GM21528 (cell line): ENCODE measurements at regions not wholly inside any gene's neighbourhood (a gene's known extent, or its start where the extent isn't known, plus 50 kb on each side); places are given as distances from the start of the nearest gene placed in this dataset.
"Not testable (repeated sequence)": the region's sequence is repeated elsewhere in the genome, so short reads cannot be mapped to it uniquely, and the experiment has no call there.

Experiments used
- ATAC-seq: cut with Tn5 transposase; IDR thresholded peaks from one replicate; pipeline ENCODE4 v1.9.1; 2021; ENCODE audit warnings: mild to moderate bottlenecking, moderate library complexity; ENCODE audit not compliant: unreplicated experiment, low FRiP score

- no peak for ATAC-seq
Measured at GRCh38 chr4:18664171-18664570, 642.6 kb upstream of the LCORL start.

DNA sequence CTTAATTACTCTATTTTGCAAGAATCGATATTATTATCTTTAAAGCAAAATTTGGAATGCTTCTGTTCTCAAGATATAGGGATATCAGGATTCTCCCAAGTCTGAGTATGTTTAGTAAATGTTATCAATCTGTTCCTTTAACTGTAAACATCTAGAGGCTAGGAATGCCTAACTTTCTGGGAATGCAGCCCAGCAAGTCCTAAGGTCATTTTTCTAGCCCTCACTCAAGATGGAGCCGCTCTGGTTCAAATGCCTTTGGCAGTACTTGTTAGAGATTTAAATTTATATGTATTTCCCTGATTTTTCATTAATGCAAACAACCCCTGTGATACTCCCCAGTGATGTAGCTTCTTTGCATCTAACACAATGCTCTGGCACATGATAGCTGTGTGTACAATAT is 623.8 kb upstream of the LCORL start:
- no peak for ATAC-seq

DNA sequence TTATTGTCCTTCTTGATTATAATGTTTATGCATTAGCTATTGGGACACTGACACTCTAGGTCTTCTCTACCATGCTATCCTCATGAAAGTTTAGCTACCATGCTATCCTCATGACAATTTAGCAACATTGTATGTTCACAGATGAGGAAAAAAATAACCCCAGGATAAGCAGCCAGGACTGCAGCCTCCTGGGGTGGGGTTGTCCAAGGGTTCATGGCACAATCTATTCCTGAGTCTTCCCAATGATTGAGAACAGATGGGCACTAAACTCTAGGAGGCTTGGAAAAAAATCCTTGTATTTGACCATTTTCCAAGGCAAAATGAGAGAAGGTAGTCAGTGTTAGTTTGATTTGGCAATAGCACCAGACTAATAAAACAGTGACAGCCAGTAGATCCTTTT is 619.8 kb upstream of the LCORL start:
- ATAC-seq, result no peak

DNA sequence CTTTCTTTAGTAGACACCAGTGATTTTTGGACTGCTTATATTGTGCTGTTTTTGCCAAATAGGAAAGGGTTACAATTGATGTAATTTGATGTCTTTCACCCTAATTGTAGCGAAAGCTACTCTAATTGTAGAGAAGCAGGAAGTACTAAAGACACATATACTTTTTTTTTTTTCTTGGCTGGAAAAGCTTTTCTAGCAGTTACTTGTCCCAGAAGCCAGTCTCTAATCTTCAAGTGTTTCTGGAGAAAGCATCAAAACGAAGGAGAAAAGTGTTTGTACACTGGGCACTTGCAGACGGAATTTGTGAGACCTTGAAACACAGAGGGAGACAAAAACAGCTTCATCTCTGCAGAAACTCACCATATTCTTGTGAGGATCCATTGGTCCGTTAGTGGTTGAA is 616.5 kb upstream of the LCORL start:
- no peak for ATAC-seq

DNA sequence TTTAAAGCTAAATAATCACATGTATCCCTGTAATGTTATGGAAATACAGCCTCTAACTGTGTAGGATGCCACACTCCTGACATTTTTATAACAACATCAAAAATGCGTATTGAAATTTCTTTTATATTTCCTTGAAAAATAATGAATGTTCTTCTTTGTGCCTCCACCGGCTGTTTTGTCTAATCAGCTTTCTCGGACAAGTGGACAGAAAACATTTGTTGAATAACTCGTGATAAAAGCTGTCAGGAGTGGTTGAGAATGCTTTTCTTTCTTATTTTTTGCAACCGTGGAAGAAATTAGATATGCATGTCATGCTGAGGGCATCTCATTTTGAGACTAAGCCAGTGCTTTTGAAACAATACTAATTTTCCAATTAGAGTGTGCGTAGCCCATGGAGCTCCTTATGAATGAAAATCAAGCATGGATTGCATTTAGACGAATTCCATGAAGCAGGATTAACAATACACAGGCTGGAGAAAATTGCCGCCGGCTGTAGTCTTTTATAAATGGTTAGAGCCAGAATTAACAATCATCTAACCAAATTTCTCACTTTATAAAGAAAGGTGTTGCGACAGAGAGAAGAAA is 614.5 kb upstream of the LCORL start:
- no peak for ATAC-seq

DNA sequence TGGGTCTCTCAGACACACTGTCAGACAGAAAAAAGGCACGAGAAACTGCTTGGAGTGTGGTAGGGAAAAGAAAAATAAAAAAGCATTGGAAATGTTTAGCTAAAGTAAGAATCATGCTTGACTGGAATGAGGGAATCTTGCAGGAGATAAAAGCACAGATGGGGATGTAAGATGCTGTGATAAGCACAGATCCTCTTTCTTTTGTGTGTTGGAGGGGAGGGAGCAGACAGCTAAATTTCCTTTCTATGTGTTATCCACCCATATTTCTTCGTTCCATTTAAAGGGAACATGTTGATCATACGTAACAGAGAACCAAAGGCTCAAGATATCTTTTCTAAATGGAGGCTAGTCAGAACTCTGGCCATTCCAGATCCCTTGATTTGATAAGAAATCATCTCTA is 614.0 kb upstream of the LCORL start:
- ATAC-seq, result no peak

DNA sequence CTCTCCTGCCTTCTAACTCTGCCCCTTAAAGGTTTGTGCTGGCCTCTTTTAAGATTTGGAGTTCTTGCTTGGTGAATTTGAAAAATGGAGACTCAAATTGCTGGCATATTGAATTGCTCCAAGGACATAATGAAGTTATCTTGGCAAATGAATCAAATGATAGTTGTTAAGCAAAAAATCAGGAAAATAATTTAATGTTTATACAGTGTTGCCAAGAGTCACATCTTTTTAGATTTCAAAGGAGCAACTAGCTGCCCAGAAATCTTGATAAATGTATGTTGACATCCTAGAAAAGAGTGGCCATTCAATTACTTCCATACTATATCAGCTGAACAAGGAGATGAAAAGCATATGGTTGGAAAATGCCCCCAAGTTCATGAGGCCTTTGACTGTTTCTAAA is 610.0 kb upstream of the LCORL start:
- ATAC-seq, result no peak

GRCh38 chr4:18630218-18631110 is 608.9 kb upstream of the LCORL start:
- ATAC-seq, result no peak

DNA sequence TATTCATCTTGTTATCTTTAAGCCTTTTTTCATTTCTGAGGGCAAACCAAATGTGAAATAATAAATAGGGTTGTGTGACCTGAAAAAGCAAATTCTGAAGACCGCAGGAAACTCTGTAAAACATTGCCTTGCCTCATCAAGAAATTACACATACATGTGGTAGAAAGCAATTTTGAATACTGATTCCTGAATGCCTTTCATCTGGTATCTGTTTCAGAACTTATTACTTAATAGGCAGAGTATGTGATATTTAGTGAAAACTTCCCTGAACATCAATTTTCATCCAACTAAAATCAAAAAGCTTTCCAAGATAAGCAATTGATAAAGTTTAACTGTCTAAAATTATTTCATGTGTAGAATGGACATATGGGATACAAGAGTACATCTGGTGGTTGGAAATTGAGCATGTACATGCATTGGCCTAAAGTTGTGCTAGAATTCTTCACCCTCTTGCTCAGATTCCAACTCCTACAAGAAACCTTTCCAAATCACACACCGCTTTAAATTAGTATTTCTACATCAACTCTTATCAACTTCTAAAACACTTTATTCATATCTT is 606.0 kb upstream of the LCORL start:
- ATAC-seq, result no peak

GRCh38 chr4:18626996-18627395 is 605.4 kb upstream of the LCORL start:
- ATAC-seq, result no peak

GRCh38 chr4:18626366-18626765 is 604.8 kb upstream of the LCORL start:
- no peak for ATAC-seq

DNA sequence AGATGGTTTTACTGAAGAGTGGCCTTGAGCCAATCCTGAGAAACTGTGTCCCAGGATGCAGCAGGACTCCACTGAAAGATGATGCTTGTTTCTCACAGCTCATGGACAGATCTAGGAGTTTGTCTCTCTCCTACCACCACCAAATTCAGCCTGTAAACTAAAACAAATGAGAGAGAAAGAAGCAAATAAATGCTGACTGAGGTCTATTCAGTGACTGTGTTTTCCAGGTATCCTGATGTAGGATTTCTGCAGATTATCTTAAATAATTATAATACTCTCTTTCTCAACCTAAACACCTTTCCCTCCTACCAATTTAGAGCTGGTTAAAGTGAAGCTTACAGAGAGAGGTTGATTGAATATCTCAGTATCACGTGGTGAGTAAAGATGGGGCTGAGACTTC is 599.6 kb upstream of the LCORL start:
- no peak for ATAC-seq

GRCh38 chr4:18616720-18617119 is 595.2 kb upstream of the LCORL start:
- no peak for ATAC-seq

DNA sequence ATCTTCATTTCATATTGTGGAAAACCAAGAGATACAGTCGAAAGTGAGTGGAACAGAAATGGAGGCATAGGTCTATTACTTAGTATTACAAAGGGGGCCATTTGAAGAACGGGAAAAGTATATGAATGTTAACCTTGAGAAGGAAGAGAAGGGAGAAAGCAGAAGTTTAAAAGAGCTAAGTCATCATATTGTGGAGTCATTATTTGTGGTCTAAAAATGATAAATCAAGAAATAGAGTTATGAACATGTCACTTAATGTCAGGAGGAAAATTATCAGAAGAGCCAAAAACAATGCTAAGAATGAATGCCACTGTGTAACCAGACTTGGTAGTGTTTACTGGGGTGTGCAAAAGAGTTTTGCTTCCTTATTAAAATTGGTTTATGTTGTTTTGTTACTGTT is 589.5 kb upstream of the LCORL start:
- ATAC-seq, result no peak

DNA sequence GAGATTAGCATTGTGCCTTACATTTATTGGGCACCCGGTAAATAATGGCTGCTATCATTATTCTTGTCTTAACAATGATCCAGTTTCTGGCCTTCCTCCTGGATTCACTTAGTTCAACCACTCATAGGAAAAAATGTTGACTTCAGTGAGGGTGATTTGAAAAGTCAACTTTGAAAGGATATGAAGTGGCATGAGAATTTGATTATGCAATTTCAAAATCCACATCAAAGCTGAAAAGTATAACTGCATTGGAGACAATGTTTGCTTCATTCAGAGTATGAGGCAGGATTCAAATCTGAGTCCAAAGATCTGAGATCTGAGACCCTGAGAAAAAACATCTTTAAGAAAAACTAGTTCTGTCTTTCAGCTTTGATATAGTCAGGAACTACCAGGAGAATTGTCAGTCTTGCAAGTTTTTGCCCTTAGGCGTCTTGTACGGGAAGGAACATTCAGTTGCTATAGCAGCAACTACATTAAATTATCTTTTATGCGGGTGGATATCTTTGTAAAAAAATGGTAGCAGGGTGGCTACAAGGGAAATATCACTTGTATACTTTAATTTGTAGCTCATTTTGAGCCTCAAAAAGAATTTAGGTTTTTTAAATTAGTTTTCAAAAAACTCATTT is 587.5 kb upstream of the LCORL start:
- ATAC-seq, result no peak

DNA sequence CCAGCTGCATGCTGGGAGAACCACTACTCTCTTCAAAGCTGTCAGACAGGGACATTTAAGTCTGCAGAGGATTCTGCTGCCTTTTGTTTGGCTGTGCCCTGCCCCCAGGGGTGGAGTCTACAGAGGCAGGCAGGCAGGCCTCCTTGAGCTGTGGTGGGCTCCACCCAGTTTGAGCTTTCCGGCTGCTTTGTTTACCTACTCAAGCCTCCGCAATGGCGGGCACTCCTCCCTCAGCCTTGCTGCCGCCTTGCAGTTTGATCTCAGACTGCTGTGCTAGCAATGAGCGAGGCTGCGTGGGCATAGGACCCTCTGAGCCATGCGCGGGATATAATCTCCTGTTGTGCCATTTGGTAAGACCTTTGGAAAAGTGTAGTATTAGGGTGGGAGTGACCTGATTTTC is 581.1 kb upstream of the LCORL start:
- not testable (repeated sequence) for ATAC-seq

- peak; percentile 83 for ATAC-seq
Measured at GRCh38 chr4:18593297-18594002, 571.9 kb upstream of the LCORL start.

GRCh38 chr4:18582841-18583240 is 561.3 kb upstream of the LCORL start:
- no peak for ATAC-seq

DNA sequence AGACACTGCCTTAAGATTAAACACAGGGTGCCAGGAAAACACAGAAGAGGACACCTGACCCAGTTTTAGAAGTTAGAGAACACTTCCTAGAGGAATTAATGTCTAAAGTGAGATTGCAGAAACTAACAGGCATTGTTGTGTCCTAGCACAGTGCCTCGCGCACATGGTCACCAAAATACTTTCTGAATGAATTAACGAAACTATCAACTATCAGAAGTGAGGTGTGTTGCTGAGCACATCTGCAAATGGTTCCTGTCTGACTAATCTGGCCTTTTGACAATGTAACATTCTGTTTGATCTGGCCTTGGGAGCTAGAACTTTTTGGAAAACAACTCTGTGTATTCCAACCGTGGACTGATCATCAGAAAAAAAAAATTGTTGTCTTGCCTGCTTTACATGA is 556.8 kb upstream of the LCORL start:
- ATAC-seq, result no peak

DNA sequence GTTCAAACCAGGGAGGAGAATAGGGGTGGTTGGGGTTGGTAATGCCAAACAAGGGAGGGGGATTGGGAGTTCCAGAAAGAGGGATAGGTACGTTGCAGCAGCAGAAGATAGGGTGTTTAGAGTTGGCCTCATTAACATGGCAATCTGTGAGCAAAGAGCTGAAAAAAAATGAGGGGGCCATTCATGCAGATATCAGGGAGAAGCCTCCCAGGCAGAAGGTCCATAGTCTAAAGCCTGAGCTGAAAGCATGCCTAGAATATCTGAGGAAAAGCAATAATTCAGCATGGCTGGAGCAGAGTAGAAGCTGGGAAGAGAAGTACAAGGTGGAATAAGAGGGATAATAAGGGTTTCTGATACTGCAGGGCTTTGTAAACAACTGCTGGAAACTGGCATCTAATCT is 550.9 kb upstream of the LCORL start:
- ATAC-seq, result no peak

- no peak for ATAC-seq
Measured at GRCh38 chr4:18571301-18571761, 549.8 kb upstream of the LCORL start.
